HG02642 (cell line): ENCODE measurements at regions not wholly inside any gene's neighbourhood (a gene's known extent, or its start where the extent isn't known, plus 50 kb on each side); places are given as distances from the start of the nearest gene placed in this dataset.
"Not testable (repeated sequence)": the region's sequence is repeated elsewhere in the genome, so short reads cannot be mapped to it uniquely, and the experiment has no call there.

Experiments used
- ATAC-seq: cut with Tn5 transposase; IDR thresholded peaks from one replicate; pipeline ENCODE4 v1.9.1; 2021; ENCODE audit warnings: mild to moderate bottlenecking; ENCODE audit not compliant: unreplicated experiment, poor library complexity

DNA sequence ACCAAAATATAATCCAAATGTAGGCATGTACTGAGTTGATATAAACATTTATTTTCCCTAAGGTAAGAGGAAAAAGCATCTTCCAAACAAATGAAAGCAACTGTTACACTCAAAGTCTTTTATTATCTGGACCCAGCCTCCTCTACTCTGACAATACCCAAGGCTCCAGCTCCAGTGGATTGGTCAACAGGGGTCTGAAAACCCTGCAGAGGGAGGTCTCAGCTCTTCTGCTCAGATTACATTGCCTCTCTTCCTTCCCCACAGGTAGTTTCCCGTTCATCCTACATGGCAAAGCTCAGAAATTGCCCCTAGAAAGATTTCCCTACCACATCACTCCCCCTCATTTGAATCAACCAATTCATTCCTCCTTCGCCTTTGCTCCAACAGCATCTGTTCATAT is 457.0 kb downstream of the METTL4 start:
- no peak for ATAC-seq

DNA sequence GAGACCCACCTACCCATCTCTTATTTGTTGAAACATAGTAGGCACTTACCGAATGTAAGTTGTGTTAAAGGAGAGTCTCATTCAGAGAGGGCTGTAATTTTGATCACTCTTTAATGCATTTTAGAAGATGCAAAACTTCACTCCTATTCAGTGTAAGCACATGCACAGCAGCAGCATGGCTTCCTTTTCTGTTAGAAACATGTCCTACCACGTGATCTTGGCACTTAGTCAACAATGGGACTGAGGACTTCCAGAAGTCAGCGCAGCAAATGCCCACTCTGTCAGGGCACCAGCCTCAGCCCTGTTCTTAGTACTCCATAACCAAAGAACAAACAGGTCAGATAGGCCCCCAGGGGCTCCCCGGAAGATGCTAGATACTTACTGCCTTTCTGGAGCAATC is 456.5 kb downstream of the METTL4 start:
- ATAC-seq = no peak

DNA sequence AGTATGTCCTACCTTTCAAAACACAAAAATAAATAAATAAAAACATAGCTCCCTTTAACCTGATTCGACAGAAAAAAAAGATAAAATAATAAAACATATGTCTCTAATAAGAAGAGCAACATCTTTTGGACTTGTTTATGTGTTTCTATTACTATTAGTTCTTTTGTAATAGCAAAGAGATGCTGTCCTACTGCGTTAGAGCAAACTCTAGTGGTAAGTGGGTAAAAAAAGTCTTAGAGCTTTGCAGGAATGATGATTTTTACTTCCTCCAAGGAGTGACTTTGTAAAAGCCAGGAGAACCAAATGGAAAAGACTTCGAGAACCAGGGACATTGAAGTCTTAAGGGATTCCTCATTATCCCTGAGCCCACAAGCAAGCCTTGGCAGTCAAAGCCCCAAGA is 450.1 kb downstream of the METTL4 start:
- ATAC-seq = no peak

DNA sequence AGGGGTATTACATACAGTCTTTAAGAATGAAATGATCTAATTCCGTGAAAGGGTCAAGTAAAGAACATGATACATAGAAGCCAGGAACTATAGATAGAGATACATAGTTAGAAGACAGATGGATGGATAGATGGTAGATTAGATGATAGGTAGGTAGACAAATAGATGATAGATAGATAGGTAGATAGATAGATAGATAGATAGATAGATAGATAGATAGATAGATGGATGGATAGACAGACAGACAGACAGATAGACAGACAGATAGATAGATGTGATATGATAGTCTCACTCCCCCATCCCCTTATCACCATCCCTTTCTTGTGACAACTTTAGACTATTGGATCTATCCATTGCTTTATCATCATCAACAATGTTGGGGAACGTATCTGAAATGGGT is 448.2 kb downstream of the METTL4 start:
- no peak for ATAC-seq

DNA sequence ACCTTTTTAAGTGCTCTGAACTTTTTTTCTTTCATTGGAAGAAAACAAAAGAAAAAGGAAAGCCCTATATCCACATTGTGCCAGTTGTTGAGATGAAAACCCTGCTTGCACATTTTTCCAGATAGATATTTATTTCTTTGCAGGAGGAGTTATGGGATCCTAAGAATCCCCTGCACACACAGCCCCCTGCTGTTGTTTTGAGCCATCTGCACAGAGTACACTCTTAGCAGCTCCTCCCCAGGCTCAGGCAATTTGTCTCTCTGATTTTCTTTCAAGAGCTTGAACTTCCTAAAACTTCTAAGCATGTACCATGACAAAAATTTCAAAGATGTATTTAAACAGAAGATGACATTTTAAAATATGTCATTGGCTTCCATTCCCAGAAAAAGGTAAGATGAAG is 436.9 kb downstream of the METTL4 start:
- ATAC-seq = no peak

DNA sequence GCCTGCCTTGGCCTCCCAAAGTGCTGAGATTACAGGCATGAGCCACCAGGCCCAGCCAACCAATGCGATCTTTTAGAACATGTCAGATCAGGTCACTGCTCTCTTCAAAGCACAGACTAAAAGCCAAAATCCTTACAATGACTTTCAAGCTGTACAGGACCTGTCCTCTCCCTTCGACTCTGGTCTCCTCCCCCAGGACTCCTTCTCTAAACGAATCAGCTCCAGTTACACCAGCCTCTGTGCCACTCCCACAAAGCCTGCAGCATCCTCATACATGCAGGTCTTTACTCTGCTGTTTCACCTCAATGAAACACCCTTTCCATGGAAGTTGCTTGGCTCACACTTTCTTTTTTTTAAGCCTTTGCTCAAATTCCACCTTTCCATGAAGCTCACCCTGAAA is 436.0 kb downstream of the METTL4 start:
- no peak for ATAC-seq

DNA sequence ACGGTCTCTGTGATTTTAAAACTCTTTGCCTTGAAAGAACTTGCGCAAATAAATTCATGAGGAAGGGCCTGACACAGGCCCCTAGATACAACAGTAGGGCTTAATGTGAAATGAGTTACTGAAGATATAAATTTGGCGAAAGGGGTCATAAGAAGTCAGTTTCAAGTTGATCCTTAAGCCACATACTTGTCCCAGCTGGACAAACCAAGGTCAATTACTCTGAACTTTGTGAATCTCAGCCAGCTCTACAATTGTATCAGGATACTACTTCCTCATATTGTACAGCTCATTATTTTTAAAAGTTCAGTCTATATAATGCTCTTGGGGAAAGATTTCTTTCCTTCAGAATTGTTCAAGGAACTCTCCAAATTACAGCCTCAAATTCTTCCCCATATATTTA is 432.8 kb downstream of the METTL4 start:
- ATAC-seq = no peak

DNA sequence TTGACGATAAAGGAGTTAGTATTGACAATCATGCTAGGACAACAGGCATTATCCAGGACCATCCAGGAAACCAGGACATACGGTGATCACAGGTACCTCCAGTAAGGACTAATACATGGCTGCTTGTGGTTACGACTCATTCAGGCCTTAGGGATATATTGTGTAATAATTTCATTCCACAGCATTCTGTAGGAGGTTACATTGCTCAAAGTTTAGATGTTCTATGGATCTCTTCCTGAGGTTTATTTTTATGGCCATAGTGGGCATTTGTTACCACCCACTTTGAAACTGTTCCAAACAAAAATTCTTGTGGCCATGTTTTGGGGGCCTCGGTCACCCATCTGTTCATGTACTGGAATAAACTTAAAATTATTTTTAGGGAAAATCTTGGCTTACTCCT is 431.6 kb downstream of the METTL4 start:
- no peak for ATAC-seq

DNA sequence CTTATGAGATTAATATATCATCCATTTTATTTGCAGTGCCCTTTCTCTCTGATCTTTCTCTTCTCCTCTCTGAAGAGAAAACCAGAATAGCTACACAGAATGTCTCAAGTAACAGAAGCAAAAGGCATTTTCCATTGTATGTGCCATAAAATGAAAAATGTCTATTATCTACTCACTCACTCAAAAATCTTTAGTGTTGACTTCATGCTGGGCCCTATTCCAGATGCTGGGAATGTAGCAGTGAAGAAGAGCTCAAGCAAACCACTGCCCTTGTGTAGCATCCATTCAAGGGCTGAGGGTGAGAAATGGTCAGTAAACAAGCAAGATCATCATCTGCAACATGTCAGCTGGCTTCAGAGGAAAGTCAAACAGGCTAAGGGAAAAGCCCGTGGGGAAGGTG is 427.7 kb downstream of the METTL4 start:
- ATAC-seq = no peak

DNA sequence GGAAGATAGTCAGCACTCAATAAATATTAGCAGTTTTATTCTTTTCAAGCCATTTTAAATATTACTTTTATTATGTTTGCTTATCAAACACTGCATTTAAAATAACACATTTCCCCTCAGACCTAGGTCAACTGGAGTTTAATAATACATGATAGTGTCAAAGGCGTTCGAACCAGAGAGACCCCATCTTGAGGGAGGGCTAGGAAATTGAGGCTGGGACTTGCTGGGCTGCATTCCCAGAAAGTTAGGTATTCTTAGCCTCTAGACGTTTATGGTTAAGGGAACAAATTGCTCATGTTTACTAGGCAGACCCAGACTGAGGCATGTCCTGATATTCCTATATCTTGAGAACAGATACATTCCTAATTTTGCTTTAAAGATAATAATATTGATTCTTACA is 426.5 kb downstream of the METTL4 start:
- ATAC-seq = no peak

DNA sequence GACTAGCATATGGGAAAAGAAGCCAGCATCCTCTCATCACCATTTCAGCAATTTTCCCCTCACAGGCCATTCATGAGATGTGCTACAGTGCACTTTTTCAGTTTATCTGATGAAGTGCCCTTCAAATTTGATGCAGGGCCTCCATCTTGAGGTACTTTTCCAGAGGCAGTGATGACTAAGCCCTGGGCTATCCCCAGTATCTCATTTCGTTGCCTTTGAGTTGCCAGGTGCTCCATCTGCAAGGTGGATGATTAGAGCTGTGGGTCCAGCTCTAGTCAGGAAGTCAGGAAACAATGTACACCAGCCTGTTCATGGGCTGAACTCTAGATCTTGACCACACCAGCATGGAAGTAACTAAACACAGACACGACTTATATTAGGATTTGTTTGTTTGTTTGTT is 425.2 kb downstream of the METTL4 start:
- ATAC-seq = no peak

DNA sequence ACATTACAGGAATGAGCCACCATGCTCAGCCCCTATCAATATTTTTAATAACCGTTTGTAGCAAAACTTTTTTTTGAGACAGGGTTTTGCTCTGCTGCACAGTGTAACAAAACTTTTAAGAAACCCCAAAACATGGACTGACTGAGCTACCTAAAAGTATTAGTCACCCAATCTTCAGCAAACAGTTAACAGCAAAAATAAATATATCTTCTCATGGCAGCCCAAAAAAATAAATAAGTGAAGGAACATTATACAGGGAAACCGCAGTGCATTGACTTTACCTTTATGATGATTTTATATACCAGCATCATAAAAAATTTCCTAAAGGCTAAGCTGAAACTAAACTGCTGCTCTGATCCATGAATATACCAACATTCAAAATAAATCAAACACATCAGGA is 424.6 kb downstream of the METTL4 start:
- ATAC-seq = no peak

DNA sequence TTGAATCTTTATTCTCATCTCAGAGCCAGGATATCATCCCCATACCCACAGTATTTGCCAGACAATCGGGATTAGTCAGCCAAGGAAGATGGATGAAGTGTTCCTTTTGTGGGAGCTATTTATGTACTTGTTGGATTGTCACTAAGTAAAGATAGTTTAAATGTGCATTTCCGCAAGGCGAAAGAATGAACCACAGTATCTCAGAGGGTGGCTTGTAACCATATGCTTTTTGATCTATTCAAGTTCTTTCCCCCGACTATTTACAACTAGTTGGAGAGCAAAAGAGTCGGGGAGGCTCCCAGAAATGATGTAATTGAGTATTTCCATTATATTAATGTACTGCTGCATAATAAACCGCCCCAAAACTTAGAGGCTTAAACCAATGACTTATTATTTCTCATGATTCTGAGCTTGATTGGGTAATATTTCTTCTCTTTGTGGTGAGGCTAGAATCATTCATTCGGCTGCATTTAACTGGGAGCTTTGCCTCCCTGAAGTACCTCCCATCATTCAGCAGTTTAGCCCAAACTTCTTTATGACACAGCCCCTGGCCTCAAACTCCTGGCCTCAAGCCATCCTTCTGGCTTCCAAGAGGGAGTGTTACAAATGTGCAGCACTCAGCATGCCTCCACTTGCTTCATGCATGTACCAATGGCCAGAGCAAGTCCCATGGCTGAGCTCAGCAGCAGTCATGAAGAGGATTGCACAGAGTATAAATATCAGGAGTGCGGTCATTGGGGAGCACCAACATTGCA is 423.7 kb downstream of the METTL4 start:
- no peak for ATAC-seq

DNA sequence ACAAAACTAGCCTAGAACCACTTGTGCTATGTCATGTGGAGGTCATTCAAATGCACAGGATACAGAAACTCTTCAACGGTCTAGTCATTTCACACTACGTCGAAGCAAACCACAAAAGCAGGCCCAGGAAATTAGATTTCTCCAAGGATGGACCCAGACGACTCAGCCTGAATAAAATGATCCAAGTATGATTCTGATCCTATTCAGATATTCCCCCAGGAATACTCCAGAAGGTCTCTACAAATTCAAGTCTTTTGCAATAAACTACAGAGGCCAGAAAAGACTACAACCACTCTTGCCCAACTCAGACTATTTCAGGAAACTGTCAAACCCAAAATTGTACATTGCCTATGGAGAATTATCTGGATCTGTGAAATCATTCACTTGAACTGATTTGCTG is 422.5 kb downstream of the METTL4 start:
- no peak for ATAC-seq

DNA sequence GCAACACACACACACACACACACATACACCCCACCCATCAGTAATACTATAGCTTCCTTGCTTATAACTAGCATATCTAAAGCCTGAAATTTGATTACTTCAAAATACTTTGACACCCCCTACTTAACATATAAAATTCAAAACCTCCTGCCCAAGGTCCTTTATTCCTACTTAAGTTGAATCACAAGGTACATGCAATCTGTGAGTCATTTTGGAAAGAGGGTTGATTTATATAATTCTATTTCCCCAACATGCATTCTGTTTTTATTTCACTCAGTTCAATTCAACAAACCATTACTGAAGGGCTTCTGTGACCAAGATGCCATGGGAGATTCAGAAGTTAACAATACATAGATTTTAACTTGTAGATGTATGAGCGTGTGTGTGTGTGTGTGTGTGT is 420.7 kb downstream of the METTL4 start:
- ATAC-seq = no peak

DNA sequence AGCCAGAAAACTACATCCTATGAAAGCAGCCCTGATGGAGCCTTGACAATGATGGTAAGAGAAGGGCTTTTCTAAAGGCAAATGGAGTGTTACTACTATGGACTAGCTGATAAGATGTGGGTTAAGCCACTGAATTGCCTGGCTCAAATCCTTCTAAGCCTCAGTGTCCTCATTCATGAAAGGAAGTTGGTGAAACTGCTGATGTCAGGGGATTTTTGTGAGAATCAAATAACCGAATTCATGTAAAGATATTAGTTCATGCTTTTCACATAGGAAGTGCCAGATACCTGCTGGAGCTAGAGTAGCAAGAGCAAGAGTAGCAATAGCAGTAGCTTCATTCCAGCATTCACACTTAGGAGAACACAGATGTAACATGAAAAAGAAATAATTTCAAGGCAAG is 417.0 kb downstream of the METTL4 start:
- no peak for ATAC-seq

DNA sequence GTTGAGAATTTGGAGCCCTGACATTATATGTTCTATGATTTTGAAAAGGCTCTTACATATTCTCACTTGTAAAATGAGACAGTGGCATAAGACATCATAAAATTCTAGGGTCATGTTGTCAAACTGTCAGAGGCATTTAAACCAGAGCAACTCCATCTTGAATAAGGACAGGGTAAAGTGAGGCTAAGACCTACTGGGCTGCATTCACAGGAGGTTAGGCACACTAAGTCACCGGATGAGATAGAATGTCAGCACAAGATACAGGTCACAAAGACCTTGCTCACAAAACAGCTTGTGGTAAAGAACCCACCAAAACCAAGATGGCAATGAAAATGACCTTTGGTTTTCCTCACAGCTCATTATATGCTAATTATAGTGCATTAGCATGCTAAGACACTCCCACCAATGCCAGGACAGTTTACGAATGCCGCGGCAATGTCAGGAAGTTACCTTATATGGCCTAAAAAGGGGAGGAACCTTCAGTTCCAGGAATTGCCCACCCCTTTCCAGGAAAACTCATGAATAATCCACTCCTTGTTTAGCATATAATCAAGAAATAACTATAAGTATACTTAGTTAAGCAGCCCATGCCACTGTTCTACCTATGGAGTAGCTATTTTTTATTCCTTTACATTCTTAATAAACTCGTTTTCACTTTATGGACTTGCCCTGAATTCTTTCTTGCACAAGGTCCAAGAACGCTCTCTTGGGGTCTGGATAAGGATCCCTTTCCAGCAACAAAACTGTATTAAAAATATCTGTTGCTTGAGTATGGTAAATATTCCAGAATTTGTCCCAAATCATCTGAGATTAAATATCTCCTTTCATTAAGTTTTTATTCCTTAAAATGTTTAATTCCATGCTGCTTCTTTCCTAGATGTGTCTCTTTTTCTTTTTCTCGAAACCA is 406.4 kb downstream of the METTL4 start:
- ATAC-seq = no peak

DNA sequence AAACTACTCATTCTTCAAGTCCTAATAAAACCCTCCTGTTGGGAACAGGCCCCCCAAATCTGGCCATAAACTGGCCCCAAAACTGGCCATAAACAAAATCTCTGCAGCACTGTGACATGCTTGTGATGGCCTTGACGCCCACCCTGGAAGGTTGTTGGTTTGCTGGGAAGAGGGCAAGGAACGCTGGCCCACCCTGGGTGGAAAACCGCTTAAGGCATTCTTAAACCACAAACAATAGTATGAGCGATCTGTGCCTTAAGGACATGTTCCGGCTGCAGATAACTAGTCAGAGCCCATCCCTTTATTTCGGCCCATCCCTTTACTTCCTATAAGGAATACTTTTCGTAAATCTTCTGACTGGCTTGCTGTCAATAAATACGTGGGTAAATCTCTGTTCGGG is 404.4 kb downstream of the METTL4 start:
- ATAC-seq = not testable (repeated sequence)

DNA sequence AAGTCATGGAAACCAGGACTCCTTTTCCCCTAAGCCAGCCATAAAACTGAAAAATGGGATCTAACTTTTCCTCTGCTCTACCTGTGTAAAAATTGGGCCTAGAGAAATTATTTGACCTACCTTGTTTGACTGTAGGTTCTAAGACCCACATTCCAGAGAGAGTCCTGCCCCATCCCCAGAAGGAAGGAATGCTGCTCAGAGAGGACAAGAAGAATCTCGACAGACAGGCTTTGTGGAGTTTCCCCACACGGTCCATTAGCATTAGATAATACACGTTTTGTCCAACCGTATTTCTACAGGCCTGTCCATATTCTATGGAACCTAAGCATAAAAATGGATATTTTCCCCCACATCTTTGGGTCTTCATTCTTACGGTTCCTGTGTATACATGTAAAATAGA is 403.3 kb downstream of the METTL4 start:
- ATAC-seq = no peak

DNA sequence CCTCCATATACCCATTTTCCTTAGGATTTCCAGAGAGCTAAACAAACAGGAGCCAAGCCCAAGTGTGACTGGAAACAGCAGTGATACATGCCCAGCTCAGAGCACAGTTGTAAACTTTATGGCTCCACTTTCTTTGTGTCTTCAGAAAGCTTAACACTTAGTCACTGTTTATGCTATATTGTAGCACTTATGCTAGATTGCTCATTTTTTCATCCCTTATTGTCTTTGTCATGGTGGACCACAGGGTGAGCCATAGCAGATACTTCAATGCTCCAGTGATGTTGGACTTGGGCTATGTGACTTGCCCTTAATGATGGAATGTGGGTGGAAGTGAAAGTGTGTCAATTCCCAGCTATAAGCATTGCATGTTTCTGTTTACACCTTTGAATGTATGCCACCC is 401.6 kb downstream of the METTL4 start:
- no peak for ATAC-seq

DNA sequence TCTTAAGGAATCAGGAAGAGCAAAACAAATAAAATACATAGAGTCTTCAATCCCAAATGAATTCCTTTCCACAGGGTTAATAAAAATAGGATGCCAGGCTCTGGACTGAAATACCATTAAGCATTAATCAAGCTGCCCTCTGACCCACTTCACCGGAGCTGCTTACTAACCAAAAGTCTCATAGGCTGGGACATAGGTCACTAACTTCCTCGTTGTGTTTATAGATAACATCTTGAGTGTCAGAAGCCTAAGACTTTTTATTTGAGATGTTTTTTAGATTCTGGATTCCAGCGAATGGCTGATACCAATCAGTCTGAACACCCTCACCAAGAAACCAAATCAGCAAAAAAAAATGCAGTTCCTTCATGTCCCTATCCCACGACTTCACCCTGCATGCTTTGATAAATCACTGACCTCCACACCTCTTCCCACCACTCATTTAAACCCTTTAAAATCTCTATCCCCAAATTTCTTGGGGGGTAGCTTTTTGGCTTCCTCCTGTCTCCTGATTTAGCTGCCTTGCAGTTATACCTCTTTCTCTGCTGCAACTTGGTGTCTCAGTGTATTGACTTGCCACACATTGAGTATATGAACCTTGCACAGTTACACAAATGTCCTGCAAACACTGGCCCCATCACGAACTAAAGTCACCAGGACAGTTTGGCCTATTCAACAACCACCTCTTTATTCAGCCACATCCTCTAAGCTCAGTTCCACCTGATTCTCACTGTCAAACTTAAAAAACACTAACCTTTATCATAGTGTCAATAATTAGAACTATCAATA is 399.3 kb downstream of the METTL4 start:
- ATAC-seq = no peak
